NCI-H1105 (cell line): ENCODE measurements at regions not wholly inside any gene's neighbourhood (a gene's known extent, or its start where the extent isn't known, plus 50 kb on each side); places are given as distances from the start of the nearest gene placed in this dataset.
"Not testable (repeated sequence)": the region's sequence is repeated elsewhere in the genome, so short reads cannot be mapped to it uniquely, and the experiment has no call there.

Source experiments
- DNase-seq: peaks from one replicate; lab custom pipeline; 2025; lab: John Stamatoyannopoulos, UW

- no peak for DNase-seq
Measured at GRCh38 chr1:184854496-184855140, 100.0 kb upstream of the EDEM3 start.

DNA sequence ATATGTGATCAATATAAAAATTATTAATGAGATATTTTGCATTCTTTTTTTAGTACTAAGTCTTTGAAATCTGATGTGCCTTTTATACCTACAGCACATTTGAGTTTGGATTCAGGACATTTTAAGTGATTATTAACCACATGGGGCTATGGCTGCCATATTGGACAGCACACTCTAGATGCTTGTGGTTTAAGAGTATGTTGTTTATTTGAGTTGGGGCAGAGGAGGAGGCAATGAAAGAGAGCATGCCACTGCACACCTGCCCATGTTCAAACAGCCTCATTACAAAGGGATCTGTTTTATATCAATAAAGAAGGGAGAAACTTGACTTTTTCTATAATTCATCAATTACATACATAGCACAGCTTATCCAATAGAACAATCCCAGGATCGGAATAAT, 99.4 kb upstream of the EDEM3 start:
- no peak for DNase-seq

DNA sequence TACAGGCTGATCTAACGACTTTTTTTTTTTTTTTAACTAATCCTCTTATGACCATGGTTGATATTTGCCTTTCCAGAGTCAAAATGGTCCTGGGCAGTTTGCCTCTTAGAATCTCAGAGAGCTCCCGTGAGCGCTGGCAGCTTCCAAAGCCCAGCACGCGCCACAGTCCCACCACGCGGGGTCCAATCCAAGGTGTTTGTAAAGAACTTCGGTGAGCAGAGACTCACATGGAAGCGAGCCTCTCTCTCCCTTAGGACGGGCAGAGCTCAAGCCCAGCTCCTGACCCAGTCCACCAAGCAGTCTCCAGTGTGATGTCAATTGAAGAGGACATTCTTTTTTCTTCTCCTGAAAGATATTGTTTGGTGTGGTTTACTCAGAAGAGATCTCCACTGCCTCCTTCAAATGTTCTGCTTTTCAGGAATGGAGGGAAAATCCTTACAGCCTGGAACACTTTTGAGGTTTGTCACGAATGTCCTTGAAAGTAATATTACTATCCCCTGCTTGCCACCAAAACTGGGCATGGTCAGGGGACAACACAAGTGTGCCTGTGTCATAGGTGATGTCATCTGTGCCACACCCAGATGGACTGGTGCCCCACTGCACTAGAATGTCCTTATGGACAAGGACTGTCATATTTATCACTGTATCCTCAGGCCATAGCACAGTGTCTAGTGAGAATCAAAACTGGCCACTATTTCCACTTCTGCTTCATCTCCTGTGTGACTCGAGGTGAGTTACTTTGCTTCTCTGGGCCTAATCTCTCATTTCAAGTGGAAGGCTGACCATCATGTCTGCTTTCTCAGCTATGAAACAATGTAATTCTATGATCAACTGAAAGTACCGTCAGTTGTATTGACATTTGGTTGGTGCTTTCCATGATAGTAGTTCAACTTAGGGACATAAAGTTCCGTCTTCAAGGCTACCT, 97.4 kb upstream of the EDEM3 start:
- DNase-seq, result no peak

- no peak for DNase-seq
Measured at GRCh38 chr1:184843732-184844495, 89.3 kb upstream of the EDEM3 start.

GRCh38 chr1:184840596-184840995, 85.9 kb upstream of the EDEM3 start:
- DNase-seq, result no peak

DNA sequence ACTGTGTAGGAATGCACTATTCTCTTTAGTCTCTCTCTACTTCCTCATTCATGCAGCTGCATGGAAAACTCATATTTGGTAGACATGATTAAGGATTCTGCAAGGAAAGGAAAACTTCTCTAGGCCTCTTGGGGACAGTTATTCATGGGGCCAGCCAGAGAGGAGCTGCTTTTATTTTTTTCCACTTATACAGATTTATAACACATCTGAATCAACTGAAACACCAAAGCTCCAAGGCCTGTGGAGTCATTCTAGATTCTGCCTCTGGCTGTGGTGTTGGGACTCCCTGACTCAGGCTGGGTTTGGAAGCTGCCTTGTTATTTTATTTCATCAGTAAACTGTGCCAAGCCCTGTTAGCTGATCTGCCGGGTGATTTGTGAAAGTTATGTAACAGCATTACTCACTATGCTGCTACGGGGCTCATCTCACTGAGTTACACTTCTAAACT, 83.9 kb upstream of the EDEM3 start:
- DNase-seq, result no peak

DNA sequence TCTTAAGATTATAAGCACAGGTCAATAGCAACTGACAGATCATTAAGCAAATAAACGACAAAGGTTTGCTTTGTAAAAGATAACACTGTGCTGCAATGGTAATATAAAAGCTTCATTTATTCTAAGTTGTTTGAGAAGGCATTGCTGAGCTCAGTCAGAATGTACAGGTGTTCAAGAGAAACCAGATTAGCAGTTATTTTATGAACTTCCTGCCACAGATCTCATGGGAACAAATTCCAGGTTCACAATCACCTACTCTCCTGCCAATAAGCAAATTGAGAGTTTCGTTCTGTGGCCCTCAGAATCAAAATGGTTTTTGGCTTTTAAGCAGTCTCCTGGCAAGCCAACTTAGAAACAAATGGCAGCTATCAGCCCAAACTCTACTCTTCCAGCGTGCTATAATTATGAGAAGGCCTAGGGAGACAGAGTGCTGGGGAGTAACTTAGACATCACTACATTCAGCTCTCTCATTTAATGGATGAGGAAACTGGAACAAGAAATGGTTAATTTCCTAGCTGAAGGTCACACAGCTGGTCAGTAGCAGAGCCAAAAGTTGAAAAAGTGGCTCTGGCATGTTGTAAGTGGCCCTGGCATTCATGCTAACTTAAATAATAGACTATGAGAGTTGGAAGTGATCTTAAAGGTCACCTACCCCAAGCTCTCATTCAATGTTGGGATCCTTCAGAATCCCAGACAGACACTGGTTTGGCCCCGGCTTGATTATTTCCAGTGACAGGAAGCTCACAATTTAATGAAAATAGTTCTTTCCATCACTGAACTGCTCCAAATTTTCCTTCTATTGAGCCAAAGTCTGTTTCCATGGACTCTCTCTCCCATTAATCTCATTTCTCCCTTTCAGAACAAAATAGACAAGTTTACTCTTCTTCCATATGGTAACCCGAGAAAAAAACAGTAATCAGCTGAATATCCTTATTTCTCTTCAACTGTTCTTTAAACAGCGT, 82.6 kb upstream of the EDEM3 start:
- DNase-seq, result no peak

DNA sequence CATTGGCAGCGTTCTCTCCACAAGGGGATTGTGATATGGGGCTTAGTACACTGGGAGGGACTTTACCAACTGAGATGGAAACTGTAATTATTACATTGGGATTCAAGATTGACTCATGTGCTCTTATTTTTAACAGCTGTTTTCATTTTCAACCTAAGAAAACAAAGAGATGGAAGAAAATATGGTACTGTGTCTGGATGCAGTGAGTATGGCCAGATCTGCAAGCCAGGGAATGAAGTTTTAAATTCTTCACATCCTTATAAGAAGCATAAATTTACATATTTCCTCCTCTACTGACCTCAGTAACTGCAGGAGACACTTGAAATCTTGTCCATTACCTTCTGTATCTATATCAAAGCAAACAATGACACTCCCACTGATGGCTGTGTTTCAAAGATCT, 81.5 kb upstream of the EDEM3 start:
- no peak for DNase-seq

DNA sequence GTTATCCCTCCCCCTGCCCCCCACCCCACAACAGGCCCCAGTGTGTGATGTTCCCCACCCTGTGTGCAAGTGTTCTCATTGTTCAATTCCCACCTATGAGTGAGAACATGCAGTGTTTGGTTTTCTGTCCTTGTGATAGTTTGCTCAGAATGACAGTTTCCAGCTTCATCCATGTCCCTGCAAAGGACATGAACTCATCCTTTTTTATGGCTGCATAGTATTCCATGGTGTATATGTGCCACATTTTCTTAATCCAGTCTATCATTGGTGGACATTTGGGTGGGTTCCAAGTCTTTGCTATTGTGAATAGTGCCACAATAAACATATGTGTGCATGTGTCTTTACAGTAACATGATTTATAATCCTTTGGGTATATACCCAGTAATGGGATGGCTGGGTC, 79.3 kb upstream of the EDEM3 start:
- DNase-seq, result not testable (repeated sequence)

DNA sequence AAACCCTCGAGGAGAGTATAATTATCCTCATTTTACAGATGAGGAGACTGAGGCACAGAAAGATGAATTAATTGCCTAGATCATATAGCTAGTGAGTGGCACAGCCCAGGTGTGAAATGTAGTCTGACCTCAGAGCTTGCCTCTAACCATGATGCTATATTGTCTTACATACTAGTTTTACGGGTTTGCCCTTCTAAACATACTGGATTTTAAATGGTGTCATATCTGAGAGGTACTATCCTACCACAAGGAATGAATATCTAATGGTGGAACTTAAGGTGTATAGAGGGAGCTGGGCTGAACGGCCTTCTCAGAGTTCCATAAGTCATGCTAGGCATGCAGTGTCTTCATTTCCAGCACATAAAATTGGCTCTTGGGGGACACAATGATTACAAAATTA, 77.9 kb upstream of the EDEM3 start:
- no peak for DNase-seq

DNA sequence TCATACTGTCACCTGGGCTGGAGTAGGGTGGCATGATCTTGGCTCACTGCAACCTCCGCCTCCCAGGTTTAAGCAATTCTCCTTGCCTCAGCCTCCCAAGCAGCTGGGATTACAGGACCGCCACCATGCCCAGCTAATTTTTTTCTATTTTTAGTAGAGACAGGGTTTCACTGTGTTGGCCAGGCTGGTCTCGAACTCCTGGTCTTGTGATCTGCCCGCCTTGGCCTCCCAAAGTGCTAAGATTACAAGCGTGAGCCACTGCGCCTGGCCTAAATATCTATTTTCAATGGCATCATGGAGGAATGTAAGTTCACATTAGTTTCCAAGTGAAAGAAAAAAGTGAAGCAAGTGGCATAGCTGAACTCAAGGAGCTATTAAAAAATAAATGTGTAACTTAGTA, 74.8 kb upstream of the EDEM3 start:
- DNase-seq, result not testable (repeated sequence)

DNA sequence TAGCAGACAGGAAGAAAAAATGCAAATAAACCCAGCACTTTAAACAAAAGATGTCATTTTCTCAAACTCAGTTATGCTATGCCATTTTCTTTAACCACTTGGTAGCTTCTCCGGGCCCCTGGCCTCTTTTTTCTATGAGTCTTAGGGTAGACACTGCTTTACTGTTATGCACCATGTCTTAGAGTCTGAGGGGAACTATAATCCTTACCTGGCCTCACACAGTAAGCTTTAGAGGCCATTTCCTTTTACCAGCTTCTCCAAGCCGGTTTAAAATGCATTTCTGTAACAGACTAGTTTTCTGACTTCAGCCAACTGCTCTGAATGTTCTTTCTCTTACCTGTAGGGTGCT, 73.7 kb upstream of the EDEM3 start:
- no peak for DNase-seq

GRCh38 chr1:184827600-184828368, 73.1 kb upstream of the EDEM3 start:
- no peak for DNase-seq

DNA sequence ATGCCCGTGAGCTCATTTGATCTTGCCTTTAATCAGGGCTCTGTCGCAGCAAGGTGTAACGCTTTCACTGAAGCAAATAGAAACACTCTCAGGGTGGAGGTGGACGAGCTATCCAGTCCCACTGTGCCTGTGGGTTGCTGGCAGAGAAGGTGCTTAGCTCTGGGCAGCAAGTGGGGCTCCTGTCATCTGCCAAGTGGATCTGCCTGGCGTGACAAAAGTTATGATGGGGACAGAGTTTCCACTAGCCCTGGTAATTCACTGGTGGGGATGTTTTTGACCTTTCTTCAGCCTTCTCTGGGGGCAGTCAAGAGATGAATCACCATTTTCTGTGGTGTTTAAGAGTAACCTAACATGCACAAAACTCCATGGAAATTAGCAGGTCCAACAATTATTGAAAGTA, 71.3 kb upstream of the EDEM3 start:
- no peak for DNase-seq

DNA sequence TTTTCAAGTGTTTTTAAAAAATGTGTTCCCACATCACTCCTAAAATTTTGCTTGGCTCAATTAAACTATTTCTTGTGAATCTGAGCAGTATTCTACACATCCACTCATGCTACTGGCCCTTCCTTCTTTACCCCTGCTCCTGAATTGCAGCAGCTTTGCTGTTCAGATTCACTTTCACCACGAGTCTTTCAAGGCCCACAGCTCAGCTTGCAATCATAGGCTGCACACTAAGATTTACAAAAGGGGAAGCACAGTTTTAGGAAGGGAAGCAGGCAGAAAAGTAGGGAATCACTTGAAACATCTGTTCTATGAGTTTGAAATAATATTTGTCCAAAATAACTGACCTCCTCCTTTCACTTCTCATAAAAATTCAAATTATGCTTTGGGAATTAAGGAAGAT, 70.9 kb upstream of the EDEM3 start:
- no peak for DNase-seq

DNA sequence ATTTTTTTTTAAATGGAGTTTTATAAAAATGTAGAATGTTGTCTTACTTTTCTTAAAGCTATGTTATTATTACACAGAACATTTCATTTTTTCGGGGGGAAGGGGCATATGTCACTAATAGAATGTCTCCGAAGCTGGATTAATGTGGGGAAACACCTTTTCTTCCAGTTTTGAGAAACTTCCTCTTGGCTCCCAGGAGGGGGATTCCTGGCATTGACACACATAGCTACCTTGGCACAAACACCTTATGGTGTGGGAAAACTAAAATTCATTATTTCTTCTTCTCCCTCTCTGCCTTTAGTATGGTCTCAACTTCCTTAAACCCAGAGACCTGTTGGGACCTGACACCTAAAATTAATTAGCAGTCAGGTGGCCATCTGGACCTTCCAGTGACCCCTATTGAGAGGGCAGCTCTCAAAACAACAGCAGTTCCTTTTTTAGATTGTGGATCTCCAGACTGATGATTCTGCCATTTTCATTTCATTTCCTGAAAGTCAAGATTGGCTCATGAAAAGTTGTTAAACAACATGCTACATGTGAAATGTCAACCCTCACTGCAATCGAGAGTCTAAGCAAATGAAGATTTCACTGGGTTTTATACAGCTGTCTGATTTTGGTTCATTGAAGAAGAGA, 70.1 kb upstream of the EDEM3 start:
- no peak for DNase-seq

GRCh38 chr1:184823080-184823479, 68.4 kb upstream of the EDEM3 start:
- no peak for DNase-seq

GRCh38 chr1:184822267-184822666, 67.6 kb upstream of the EDEM3 start:
- peak; percentile 28 for DNase-seq

DNA sequence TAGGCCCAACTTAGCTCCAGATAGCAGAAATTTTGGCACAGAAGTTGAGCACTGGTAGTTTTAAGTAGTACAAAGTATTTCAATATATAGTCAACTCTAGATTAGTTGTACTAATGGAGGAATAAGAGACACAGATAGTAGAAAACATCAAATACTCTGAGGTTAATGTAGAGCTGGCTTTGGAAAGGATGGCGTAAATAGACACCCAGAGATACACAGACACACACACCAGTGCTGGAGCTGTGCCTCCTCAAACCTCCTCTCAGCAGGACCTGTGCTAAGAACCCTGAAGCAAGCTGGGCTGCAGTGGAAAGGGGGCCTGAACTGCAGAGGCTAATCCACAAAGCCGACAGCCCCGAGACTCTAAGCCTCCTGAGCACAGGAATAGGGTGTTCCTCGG, 67.0 kb upstream of the EDEM3 start:
- no peak for DNase-seq

- DNase-seq, result no peak
Measured at GRCh38 chr1:184820956-184821355, 66.3 kb upstream of the EDEM3 start.
